SK-N-SH treated with all-trans-retinoic acid at 6 μM for 48 hours (cell line): ENCODE measurements at regions not wholly inside any gene's neighbourhood (a gene's known extent, or its start where the extent isn't known, plus 50 kb on each side); places are given as distances from the start of the nearest gene placed in this dataset.

ENCODE experiments used
- ATAC-seq: fragments of 200-7000 bp; cut with Tn5 transposase; 3 replicates; pipeline ENCODE4 v1.9.1; 2020; ENCODE audit warnings: mild to moderate bottlenecking, moderate library complexity
- ARNTL ChIP-seq: fragments of 450-650 bp; formaldehyde crosslinking; IDR thresholded peaks from 2 replicates; pipeline ENCODE4 v1.5.0; 2020; ENCODE audit warnings: low read depth, mild to moderate bottlenecking, moderate library complexity, borderline replicate concordance
- BACH2 ChIP-seq: fragments of 250-450 bp; sonication (Bioruptor Pico); IDR thresholded peaks from 2 replicates; pipeline ENCODE4 v1.9.0; 2021; ENCODE audit warnings: mild to moderate bottlenecking, borderline replicate concordance
- CREB5 ChIP-seq: fragments of 250-450 bp; sonication (Bioruptor Pico); IDR thresholded peaks from 2 replicates; pipeline ENCODE4 v1.5.1; 2020; ENCODE audit warnings: low read depth, mild to moderate bottlenecking, moderate library complexity
- CSDC2 ChIP-seq: fragments of 250-450 bp; sonication (Bioruptor Pico); IDR thresholded peaks from 2 replicates; pipeline ENCODE4 v1.5.0; 2020; ENCODE audit warnings: mild to moderate bottlenecking, moderate library complexity
- ESRRG ChIP-seq: fragments of 250-450 bp; sonication (Bioruptor Pico); IDR thresholded peaks from 2 replicates; pipeline ENCODE4 v1.6.1; 2021; ENCODE audit warnings: mild to moderate bottlenecking
- GLIS3 ChIP-seq: fragments of 250-450 bp; sonication (Bioruptor Pico); IDR thresholded peaks from 2 replicates; pipeline ENCODE4 v1.5.0; 2020; ENCODE audit warnings: mild to moderate bottlenecking, moderate library complexity
- OSR1 ChIP-seq: fragments of 250-450 bp; sonication (Bioruptor Pico); IDR thresholded peaks from 2 replicates; pipeline ENCODE4 v1.8.0; 2022; ENCODE audit warnings: moderate library complexity, mild to moderate bottlenecking, inconsistent platforms
- PPARA ChIP-seq: fragments of 250-450 bp; sonication (Bioruptor Pico); IDR thresholded peaks from 2 replicates; pipeline ENCODE4 v1.5.0; 2020; ENCODE audit warnings: mild to moderate bottlenecking, borderline replicate concordance
- RARB ChIP-seq: fragments of 250-450 bp; sonication (Bioruptor Pico); IDR thresholded peaks from 2 replicates; pipeline ENCODE4 v1.8.0; 2021; ENCODE audit warnings: mild to moderate bottlenecking, moderate library complexity
- TCF4 ChIP-seq: fragments of 250-450 bp; sonication (Bioruptor Pico); IDR thresholded peaks from 2 replicates; pipeline ENCODE4 v1.8.0; 2021; ENCODE audit warnings: mild to moderate bottlenecking, moderate library complexity, borderline replicate concordance
- TOX ChIP-seq: fragments of 250-450 bp; sonication (Bioruptor Pico); IDR thresholded peaks from 2 replicates; pipeline ENCODE4 v1.8.0; 2021; ENCODE audit warnings: mild to moderate bottlenecking, moderate library complexity, borderline replicate concordance
- TSHZ2 ChIP-seq: fragments of 250-450 bp; sonication (Bioruptor Pico); IDR thresholded peaks from 2 replicates; pipeline ENCODE4 v1.5.0; 2020; ENCODE audit warnings: mild to moderate bottlenecking, moderate library complexity
- ZC3H10 ChIP-seq: fragments of 250-450 bp; sonication (Bioruptor Pico); IDR thresholded peaks from 2 replicates; pipeline ENCODE4 v1.5.1; 2021; ENCODE audit warnings: mild to moderate bottlenecking, moderate library complexity
- ZFP3 ChIP-seq: fragments of 250-450 bp; sonication (Bioruptor Pico); IDR thresholded peaks from 2 replicates; pipeline ENCODE4 v1.5.0; 2020; ENCODE audit warnings: mild to moderate bottlenecking, moderate library complexity
- ZFP30 ChIP-seq: fragments of 450-650 bp; formaldehyde crosslinking; IDR thresholded peaks from 2 replicates; pipeline ENCODE4 v1.5.0; 2022; ENCODE audit warnings: mild to moderate bottlenecking, moderate library complexity
- ZNF565 ChIP-seq: fragments of 450-650 bp; formaldehyde crosslinking; conservative IDR thresholded peaks from 2 replicates; pipeline ENCODE4 v1.5.0; 2020; ENCODE audit warnings: low read depth, mild to moderate bottlenecking, moderate library complexity
- ZNF70 ChIP-seq: fragments of 450-650 bp; formaldehyde crosslinking; IDR thresholded peaks from 2 replicates; pipeline ENCODE4 v1.5.0; 2020; ENCODE audit warnings: mild to moderate bottlenecking, moderate library complexity
- ZNF8 ChIP-seq: fragments of 450-650 bp; formaldehyde crosslinking; IDR thresholded peaks from 2 replicates; pipeline ENCODE4 v1.5.0; 2020; ENCODE audit warnings: mild to moderate bottlenecking, moderate library complexity
- TF ChIP-seq, protein P1 (sequence below): fragments of 250-450 bp; sonication (Bioruptor Pico); IDR thresholded peaks from 2 replicates; pipeline ENCODE4 v1.5.1; 2021; ENCODE audit warnings: mild to moderate bottlenecking, moderate library complexity
- TF ChIP-seq, protein P2 (sequence below): fragments of 250-450 bp; sonication (Bioruptor Pico); IDR thresholded peaks from 2 replicates; pipeline ENCODE4 v1.8.0; 2020; ENCODE audit warnings: mild to moderate bottlenecking, moderate library complexity, borderline replicate concordance

DNA sequence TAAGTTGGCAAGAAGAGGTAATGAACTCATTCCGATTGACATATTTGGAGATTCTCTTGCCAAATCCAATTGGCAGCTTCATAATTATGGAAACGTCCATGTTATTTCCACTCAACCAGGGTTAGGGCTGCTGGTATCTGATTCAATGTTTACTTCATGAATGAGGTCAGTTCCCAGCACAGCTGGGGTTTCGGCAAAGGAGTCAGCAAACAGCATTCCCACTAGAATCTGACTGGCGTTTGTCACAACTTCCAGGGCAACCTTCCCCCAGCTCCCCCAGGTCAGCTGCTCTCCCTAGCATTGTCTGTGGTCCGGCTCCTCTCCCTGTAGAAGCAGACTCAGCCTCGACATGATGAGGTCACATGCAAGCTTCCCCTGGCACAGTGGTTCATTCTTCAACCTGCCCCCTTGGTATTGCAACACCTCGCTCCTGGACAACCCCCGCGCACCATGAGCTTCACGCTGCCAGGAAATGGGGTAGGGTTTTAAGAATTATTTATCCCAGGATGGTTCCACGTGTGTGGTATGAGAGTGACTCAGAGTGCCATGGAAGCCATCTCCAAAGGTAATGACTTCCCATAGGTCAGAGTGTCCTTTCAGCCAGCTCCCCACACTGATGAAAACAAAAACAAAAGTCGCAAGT, 100.7 kb upstream of the SLC25A33 start:
- ATAC-seq, result no peak
- TF ChIP-seq TCF4 (CRISPR knock-in tag) (no peak), OSR1 (CRISPR knock-in tag) (no peak), ZNF8 (CRISPR knock-in tag) (no peak), RARB (CRISPR knock-in tag) (no peak), TOX (CRISPR knock-in tag) (no peak), ARNTL (no peak), GLIS3 (CRISPR knock-in tag) (no peak), CREB5 (CRISPR knock-in tag) (no peak), ZFP3 (no peak), ESRRG (CRISPR knock-in tag) (no peak), TSHZ2 (CRISPR knock-in tag) (no peak), ZNF70 (no peak), ZNF565 (CRISPR knock-in tag) (no peak), ZFP30 (no peak), ZC3H10 (CRISPR knock-in tag) (no peak), PPARA (CRISPR knock-in tag) (no peak), CSDC2 (CRISPR knock-in tag) (no peak)
- TF ChIP-seq, protein P1, sequence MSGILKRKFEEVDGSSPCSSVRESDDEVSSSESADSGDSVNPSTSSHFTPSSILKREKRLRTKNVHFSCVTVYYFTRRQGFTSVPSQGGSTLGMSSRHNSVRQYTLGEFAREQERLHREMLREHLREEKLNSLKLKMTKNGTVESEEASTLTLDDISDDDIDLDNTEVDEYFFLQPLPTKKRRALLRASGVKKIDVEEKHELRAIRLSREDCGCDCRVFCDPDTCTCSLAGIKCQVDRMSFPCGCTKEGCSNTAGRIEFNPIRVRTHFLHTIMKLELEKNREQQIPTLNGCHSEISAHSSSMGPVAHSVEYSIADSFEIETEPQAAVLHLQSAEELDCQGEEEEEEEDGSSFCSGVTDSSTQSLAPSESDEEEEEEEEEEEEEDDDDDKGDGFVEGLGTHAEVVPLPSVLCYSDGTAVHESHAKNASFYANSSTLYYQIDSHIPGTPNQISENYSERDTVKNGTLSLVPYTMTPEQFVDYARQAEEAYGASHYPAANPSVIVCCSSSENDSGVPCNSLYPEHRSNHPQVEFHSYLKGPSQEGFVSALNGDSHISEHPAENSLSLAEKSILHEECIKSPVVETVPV (CRISPR knock-in tag), result no peak
- TF ChIP-seq, protein P2, sequence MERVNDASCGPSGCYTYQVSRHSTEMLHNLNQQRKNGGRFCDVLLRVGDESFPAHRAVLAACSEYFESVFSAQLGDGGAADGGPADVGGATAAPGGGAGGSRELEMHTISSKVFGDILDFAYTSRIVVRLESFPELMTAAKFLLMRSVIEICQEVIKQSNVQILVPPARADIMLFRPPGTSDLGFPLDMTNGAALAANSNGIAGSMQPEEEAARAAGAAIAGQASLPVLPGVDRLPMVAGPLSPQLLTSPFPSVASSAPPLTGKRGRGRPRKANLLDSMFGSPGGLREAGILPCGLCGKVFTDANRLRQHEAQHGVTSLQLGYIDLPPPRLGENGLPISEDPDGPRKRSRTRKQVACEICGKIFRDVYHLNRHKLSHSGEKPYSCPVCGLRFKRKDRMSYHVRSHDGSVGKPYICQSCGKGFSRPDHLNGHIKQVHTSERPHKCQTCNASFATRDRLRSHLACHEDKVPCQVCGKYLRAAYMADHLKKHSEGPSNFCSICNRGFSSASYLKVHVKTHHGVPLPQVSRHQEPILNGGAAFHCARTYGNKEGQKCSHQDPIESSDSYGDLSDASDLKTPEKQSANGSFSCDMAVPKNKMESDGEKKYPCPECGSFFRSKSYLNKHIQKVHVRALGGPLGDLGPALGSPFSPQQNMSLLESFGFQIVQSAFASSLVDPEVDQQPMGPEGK (CRISPR knock-in tag), result no peak

DNA sequence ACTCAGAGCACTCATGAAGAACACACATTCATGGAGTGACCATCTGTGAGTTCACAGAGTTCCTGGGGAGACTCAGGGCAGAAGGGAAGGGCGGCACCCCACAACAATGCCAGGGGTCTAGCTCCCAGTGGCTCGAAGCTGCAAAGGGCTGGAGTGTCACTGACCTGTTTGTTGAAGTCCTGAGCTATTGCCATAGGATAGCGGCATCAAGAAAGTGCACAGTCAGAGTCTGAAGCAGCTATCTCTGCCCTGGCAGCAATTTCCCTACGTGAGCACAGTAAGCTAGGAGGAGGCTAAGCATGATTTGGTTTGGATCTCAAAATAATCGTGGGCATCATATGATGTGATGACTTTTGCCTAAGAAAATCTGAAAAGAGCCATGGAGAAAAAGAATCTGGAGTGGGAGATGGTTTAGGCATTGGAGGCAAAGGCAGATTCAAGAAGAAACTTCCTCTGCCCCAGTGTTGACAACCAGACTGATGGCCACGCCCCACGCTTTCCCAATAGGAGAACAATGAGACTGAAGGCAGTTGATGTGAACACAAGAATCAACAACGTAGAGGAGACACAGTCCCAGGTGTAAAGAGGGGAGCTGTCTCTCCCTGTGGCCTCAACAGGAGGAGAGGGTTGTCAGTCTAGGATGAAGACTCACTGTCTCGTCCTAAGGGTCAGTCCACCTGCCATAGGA, 100.0 kb upstream of the SLC25A33 start:
- no peak for ATAC-seq
- no peak for TF ChIP-seq ZNF8 (CRISPR knock-in tag)
- no peak for TF ChIP-seq ZC3H10 (CRISPR knock-in tag)
- TF ChIP-seq BACH2 (CRISPR knock-in tag), result no peak
- TF ChIP-seq TOX (CRISPR knock-in tag), result no peak
- no peak for TF ChIP-seq ARNTL
- TF ChIP-seq GLIS3 (CRISPR knock-in tag), result no peak
- no peak for TF ChIP-seq PPARA (CRISPR knock-in tag)
- no peak for TF ChIP-seq TCF4 (CRISPR knock-in tag)
- TF ChIP-seq TSHZ2 (CRISPR knock-in tag), result no peak
- no peak for TF ChIP-seq OSR1 (CRISPR knock-in tag)
- TF ChIP-seq CREB5 (CRISPR knock-in tag), result no peak
- TF ChIP-seq, protein P2 (CRISPR knock-in tag), result no peak
- no peak for TF ChIP-seq ZFP3
- TF ChIP-seq CSDC2 (CRISPR knock-in tag), result no peak
